ENCODE measurements at regions not wholly inside any gene's neighbourhood (a gene's known extent, or its start where the extent isn't known, plus 50 kb on each side); places are given as distances from the start of the nearest gene placed in this dataset.

- DNase-seq (ENCODE audit: low read depth): no peak
- TF ChIP-seq, protein P1, sequence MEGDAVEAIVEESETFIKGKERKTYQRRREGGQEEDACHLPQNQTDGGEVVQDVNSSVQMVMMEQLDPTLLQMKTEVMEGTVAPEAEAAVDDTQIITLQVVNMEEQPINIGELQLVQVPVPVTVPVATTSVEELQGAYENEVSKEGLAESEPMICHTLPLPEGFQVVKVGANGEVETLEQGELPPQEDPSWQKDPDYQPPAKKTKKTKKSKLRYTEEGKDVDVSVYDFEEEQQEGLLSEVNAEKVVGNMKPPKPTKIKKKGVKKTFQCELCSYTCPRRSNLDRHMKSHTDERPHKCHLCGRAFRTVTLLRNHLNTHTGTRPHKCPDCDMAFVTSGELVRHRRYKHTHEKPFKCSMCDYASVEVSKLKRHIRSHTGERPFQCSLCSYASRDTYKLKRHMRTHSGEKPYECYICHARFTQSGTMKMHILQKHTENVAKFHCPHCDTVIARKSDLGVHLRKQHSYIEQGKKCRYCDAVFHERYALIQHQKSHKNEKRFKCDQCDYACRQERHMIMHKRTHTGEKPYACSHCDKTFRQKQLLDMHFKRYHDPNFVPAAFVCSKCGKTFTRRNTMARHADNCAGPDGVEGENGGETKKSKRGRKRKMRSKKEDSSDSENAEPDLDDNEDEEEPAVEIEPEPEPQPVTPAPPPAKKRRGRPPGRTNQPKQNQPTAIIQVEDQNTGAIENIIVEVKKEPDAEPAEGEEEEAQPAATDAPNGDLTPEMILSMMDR (IDR thresholded peaks at IDR 0.05; ENCODE audit: insufficient read depth, low read depth, low read length, missing control alignments): no peak
- no peak overlapping the region for H3K4me3 ChIP-seq (ENCODE audit: low read depth, low read length)
These were observed 61.3 kb upstream of the FAM20A start for GRCh38 chr17:68662479-68662878.

GRCh38 chr17:68662037-68662432, 60.9 kb upstream of the FAM20A start:
- H3K4me3 ChIP-seq (ENCODE audit: low read depth, low read length): no peak overlapping the region
- TF ChIP-seq, protein P1 (IDR thresholded peaks at IDR 0.05; ENCODE audit: insufficient read depth, low read depth, low read length, missing control alignments): no peak
- DNase-seq (ENCODE audit: low read depth): no peak

GRCh38 chr17:68661265-68662036, 60.3 kb upstream of the FAM20A start:
- DNase-seq (ENCODE audit: low read depth): no peak
- no peak overlapping the region for H3K4me3 ChIP-seq (ENCODE audit: low read depth, low read length)
- TF ChIP-seq, protein P1 (IDR thresholded peaks at IDR 0.05; ENCODE audit: insufficient read depth, low read depth, low read length, missing control alignments): no peak

GRCh38 chr17:68660302-68660701, 59.1 kb upstream of the FAM20A start:
- TF ChIP-seq, protein P1 (IDR thresholded peaks at IDR 0.05; ENCODE audit: insufficient read depth, low read depth, low read length, missing control alignments): no peak
- H3K4me3 ChIP-seq (ENCODE audit: low read depth, low read length): no peak overlapping the region
- no peak for DNase-seq (ENCODE audit: low read depth)

GRCh38 chr17:68658999-68659780, 58.0 kb upstream of the FAM20A start:
- no peak overlapping the region for H3K4me3 ChIP-seq (ENCODE audit: low read depth, low read length)
- no peak for DNase-seq (ENCODE audit: low read depth)
- TF ChIP-seq, protein P1 (IDR thresholded peaks at IDR 0.05; ENCODE audit: insufficient read depth, low read depth, low read length, missing control alignments): no peak

GRCh38 chr17:68657576-68657975, 56.4 kb upstream of the FAM20A start:
- no peak for DNase-seq (ENCODE audit: low read depth)
- TF ChIP-seq, protein P1 (IDR thresholded peaks at IDR 0.05; ENCODE audit: insufficient read depth, low read depth, low read length, missing control alignments): no peak
- H3K4me3 ChIP-seq (ENCODE audit: low read depth, low read length): no peak overlapping the region
